ENCODE measurements at regions not wholly inside any gene's neighbourhood (a gene's known extent, or its start where the extent isn't known, plus 50 kb on each side); places are given as distances from the start of the nearest gene placed in this dataset.

DNA sequence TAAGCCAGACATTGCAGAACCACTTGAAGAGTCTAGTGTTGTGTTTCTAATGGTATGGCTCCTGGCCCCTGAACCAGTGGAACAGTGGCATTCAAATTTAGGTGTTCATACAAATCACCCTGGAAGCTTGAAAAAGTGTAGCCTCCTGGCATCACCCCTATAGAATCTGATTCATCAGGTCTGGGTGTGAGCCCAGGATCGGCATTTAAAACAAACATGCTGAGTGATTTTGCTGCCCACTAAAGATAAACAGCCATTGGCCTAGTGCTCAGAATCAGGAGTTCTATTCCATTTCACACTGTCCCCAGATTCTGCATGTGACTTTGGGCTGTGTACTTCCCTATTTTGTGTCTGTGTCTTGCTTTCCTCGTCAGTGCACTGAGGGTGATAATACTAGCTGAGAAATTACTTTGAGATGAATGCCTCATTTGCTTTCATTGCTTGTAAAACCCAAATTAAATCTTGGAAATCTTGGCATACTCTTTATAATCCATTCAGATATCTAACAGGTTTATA, 241.5 kb upstream of the CLINT1 start:
- TF ChIP-seq, protein P1, sequence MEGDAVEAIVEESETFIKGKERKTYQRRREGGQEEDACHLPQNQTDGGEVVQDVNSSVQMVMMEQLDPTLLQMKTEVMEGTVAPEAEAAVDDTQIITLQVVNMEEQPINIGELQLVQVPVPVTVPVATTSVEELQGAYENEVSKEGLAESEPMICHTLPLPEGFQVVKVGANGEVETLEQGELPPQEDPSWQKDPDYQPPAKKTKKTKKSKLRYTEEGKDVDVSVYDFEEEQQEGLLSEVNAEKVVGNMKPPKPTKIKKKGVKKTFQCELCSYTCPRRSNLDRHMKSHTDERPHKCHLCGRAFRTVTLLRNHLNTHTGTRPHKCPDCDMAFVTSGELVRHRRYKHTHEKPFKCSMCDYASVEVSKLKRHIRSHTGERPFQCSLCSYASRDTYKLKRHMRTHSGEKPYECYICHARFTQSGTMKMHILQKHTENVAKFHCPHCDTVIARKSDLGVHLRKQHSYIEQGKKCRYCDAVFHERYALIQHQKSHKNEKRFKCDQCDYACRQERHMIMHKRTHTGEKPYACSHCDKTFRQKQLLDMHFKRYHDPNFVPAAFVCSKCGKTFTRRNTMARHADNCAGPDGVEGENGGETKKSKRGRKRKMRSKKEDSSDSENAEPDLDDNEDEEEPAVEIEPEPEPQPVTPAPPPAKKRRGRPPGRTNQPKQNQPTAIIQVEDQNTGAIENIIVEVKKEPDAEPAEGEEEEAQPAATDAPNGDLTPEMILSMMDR (IDR thresholded peaks at IDR 0.05; ENCODE audit: insufficient read depth, low read length, poor library complexity, severe bottlenecking) = no peak
- no peaks in the 10 kb centered on the region for H3K36me3 ChIP-seq (ENCODE audit: control insufficient read depth, insufficient read depth, low read length)
- no peak overlapping the region for H3K4me3 ChIP-seq (replicated peaks; ENCODE audit: low read depth, low read length)
- DNase-seq (ENCODE audit: extremely low read depth, insufficient read length) = no peak
- H3K27me3 ChIP-seq (replicated peaks; ENCODE audit: control insufficient read depth, insufficient read depth, low read length) = peaks cover 1% of the 10 kb centered on the region; the same call in 1 of the 2 replicates

DNA sequence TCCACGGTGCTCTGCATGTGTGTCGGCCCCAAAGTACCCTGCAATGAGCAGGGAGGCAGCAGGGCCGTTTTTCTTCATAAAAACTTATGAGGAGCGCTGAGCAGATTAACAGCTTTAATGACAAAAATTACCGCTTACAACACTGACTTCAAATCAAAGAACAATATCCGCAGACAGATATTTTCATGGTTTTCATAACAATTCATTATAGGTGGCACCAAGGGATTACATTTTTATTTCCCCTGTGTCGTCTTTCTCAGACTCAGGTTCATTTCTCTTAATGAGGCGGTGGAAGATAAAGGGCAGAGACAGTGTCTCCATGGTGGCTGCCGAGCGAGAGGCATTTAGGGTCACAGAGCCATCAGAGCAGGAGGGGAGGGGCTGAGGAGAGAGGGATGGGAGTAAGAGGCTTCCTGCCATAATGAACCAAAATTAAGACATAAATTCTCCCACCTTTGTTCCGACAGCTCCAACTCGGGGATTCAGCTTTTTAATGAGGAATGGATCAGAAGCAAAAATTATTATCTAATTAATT, 240.7 kb upstream of the CLINT1 start:
- Histone ChIP-seq H3K4me3 (replicated peaks; ENCODE audit: low read depth, low read length) (no peak overlapping the region), H3K27me3 (replicated peaks; ENCODE audit: control insufficient read depth, insufficient read depth, low read length) (peaks cover 1% of the 10 kb centered on the region; the same call in 1 of the 2 replicates), H3K36me3 (ENCODE audit: control insufficient read depth, insufficient read depth, low read length) (no peaks in the 10 kb centered on the region)
- TF ChIP-seq, protein P1 (IDR thresholded peaks at IDR 0.05; ENCODE audit: insufficient read depth, low read length, poor library complexity, severe bottlenecking) = no peak
- DNase-seq (ENCODE audit: extremely low read depth, insufficient read length) = no peak

DNA sequence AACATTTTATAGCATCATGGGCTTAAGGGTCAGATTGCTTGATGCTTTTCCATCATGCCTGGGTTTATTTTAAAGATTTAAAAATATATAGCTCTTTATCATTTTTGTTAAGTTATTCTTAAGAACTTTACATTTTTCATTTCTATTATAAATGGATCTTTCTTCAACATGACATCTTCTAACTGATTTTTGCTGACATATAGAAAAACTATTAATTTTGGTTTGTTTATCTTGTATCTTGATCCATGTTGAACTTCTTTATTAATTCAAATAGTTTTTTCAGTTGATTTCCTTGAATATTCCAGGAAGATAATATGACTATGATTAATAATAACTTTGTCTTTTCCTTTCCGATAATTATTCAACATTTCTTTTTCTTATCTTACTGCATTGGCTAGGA, 237.9 kb upstream of the CLINT1 start:
- no peak overlapping the region for H3K4me3 ChIP-seq (replicated peaks; ENCODE audit: low read depth, low read length)
- no peaks in the 10 kb centered on the region for H3K36me3 ChIP-seq (ENCODE audit: control insufficient read depth, insufficient read depth, low read length)
- no peak for DNase-seq (ENCODE audit: extremely low read depth, insufficient read length)
- TF ChIP-seq, protein P1 (IDR thresholded peaks at IDR 0.05; ENCODE audit: insufficient read depth, low read length, poor library complexity, severe bottlenecking) = no peak
- H3K27me3 ChIP-seq (replicated peaks; ENCODE audit: control insufficient read depth, insufficient read depth, low read length) = peaks cover 3% of the 10 kb centered on the region

DNA sequence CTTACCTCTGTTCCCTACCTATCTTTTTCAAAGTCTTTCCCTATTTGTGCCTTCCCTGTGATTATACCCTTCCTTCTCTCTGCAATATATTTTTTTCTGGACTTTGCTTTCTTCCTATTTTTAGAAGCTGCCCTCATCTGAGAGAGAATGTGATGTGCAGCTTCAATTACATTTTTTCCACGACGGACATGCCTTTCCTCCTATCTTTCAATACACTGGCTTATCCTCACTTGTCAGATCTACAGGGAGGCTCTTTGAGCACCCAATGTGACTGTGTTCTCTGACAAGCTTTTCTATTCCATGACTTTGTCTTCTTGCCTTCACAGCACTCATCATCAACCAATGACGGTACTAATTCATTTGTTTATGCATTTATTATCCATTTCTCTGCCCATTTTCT, 227.9 kb upstream of the CLINT1 start:
- TF ChIP-seq, protein P1 (IDR thresholded peaks at IDR 0.05; ENCODE audit: insufficient read depth, low read length, poor library complexity, severe bottlenecking) = no peak
- Histone ChIP-seq H3K27me3 (replicated peaks; ENCODE audit: control insufficient read depth, insufficient read depth, low read length) (peaks cover under 1% of the 10 kb centered on the region; the same call in 1 of the 2 replicates), H3K4me3 (replicated peaks; ENCODE audit: low read depth, low read length) (no peak overlapping the region), H3K36me3 (ENCODE audit: control insufficient read depth, insufficient read depth, low read length) (no peaks in the 10 kb centered on the region)
- DNase-seq (ENCODE audit: extremely low read depth, insufficient read length) = no peak

DNA sequence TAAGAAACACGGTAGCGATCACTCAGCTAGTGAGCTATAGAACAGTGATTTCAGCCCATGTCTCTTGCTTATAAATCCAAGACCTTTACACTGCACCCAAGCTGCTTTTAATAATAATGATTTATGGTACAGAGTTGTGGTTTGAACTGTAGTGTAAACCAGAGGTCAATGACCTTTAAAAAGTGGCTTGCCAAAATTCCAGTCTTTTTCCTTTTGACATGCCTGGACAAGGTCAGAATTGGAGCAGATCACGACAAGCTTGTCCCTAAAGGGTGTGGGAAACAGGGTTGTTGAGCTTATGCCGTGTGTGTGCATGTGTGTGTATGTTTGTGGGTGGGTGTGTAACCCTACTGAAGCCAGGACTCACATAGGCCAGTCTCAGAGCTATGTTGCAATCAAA, 225.3 kb upstream of the CLINT1 start:
- no peaks in the 10 kb centered on the region for H3K36me3 ChIP-seq (ENCODE audit: control insufficient read depth, insufficient read depth, low read length)
- TF ChIP-seq, protein P1 (IDR thresholded peaks at IDR 0.05; ENCODE audit: insufficient read depth, low read length, poor library complexity, severe bottlenecking) = no peak
- H3K4me3 ChIP-seq (replicated peaks; ENCODE audit: low read depth, low read length) = no peak overlapping the region
- H3K27me3 ChIP-seq (replicated peaks; ENCODE audit: control insufficient read depth, insufficient read depth, low read length) = no peaks in the 10 kb centered on the region; the same call in 1 of the 2 replicates
- no peak for DNase-seq (ENCODE audit: extremely low read depth, insufficient read length)

Measured in GM06990 (cell line).